ENCODE measurements at regions not wholly inside any gene's neighbourhood (a gene's known extent, or its start where the extent isn't known, plus 50 kb on each side); places are given as distances from the start of the nearest gene placed in this dataset.

DNA sequence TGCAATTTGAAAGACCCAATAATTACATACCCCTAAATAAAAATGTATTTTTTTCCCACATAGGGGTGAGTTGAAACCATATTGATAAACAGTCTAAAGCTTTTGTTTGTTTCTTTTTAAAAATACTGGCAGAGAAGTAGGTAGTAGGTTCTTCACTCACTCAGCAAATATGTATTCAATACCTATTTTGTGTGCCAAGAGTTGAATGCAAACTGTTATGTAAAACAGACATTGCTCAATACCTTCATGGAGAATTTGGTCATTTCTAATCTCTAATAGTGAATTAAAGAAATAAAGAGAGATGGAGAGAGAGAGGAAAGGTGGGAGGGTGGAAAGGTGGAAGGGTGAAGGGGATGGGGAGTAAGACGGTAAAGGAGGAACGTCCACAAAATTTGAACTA is 589.9 kb upstream of the GNPDA2 start:
- H3K4me3 ChIP-seq (replicated peaks in 1 of 3; ENCODE audit: insufficient read depth in 1 of 3, low read depth in 1 of 3, low read length in 3 of 3): no peak overlapping the region
- FAIRE-seq (no peak), DNase-seq (ENCODE audit: low read depth, low spot score) (no peak)
- H3K9me3 ChIP-seq (replicated peaks; ENCODE audit: control insufficient read depth, insufficient read depth, low read length): no peaks in the 10 kb centered on the region
- intact Hi-C loops (cut with micrococcal nuclease): no loop called here
- H3K27ac ChIP-seq (ENCODE audit: insufficient read depth, low read depth, low read length): no peak overlapping the region
- no peaks in the 10 kb centered on the region for H3K9me1 ChIP-seq (replicated peaks; ENCODE audit: control insufficient read depth, extremely low read depth, insufficient read depth, low read length)
- BruUV-seq (replicated peaks): no TSS peak
- dilution Hi-C loops (cut with MboI; ENCODE audit: extremely low pct_ligation_motif_present, low sequenced_read_pairs): no loop called here
- no peaks in the 10 kb centered on the region for H3K4me1 ChIP-seq (ENCODE audit: control insufficient read depth, extremely low read depth, insufficient read depth, low read length)
- H2AFZ ChIP-seq (ENCODE audit: low read depth, low read length): no peak overlapping the region
- ChIA-PET POLR2A (no interaction called here), CTCF (no interaction called here)
- no peaks in the 10 kb centered on the region for H3K36me3 ChIP-seq (ENCODE audit: control insufficient read depth in 2 of 2, extremely low read depth in 1 of 2, insufficient read depth in 2 of 2, low read length in 2 of 2)
- no peaks in the 10 kb centered on the region for H3K79me2 ChIP-seq (ENCODE audit: control insufficient read depth, insufficient read depth, low read length)
- no peak overlapping the region for H3K9ac ChIP-seq (replicated peaks; ENCODE audit: extremely low read depth, insufficient read depth, low read length)
- no peaks in the 10 kb centered on the region for H3K27me3 ChIP-seq (ENCODE audit: control insufficient read depth in 2 of 2, insufficient read depth in 2 of 2, low read length in 2 of 2)
- H3K4me2 ChIP-seq (ENCODE audit: insufficient read depth, low read length): no peak overlapping the region
- no peaks in the 10 kb centered on the region for H4K20me1 ChIP-seq (replicated peaks; ENCODE audit: control insufficient read depth, extremely low read depth, insufficient read depth, low read length)
- TF ChIP-seq GATA2 (IDR thresholded peaks at IDR 0.05; ENCODE audit: insufficient read depth, insufficient read length, low read depth, low read length) (no peak), MYC (IDR thresholded peaks at IDR 0.05; ENCODE audit: low read depth, low read length) (no peak), POLR2AphosphoS5 (IDR thresholded peaks at IDR 0.05; ENCODE audit: insufficient read depth, low read depth, low read length) (no peak)

DNA sequence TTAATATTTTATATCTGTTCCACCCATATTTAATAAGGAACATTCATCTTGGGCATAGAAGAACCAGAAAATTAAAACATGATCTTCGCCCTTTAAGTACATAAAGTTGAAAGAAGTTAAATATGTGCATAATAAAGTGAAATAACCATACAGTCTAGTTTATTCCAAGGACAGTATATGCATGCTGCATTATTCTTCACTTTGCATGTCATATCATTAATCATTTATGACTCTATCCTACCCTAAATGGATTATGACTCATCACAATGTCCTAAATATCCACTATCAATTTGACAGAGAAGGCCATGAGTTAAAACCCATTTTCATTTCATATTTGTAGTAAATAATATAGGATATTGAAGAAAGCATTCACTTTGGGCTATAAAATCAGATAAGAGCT is 576.5 kb upstream of the GNPDA2 start:
- TF ChIP-seq EZH2 (IDR thresholded peaks at IDR 0.05; ENCODE audit: borderline replicate concordance, low read depth, low read length, severe bottlenecking): no peak
- no peak for TF ChIP-seq JUN (IDR thresholded peaks at IDR 0.05; ENCODE audit: borderline replicate concordance, insufficient read depth, insufficient read length, low read depth)
- TF ChIP-seq, protein P1, sequence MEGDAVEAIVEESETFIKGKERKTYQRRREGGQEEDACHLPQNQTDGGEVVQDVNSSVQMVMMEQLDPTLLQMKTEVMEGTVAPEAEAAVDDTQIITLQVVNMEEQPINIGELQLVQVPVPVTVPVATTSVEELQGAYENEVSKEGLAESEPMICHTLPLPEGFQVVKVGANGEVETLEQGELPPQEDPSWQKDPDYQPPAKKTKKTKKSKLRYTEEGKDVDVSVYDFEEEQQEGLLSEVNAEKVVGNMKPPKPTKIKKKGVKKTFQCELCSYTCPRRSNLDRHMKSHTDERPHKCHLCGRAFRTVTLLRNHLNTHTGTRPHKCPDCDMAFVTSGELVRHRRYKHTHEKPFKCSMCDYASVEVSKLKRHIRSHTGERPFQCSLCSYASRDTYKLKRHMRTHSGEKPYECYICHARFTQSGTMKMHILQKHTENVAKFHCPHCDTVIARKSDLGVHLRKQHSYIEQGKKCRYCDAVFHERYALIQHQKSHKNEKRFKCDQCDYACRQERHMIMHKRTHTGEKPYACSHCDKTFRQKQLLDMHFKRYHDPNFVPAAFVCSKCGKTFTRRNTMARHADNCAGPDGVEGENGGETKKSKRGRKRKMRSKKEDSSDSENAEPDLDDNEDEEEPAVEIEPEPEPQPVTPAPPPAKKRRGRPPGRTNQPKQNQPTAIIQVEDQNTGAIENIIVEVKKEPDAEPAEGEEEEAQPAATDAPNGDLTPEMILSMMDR (IDR thresholded peaks at IDR 0.05; ENCODE audit: extremely low read depth in 1 of 2, insufficient read depth in 1 of 2, low read depth in 1 of 2, low read length in 2 of 2): no peak
- no peak for TF ChIP-seq FOS (IDR thresholded peaks at IDR 0.05; ENCODE audit: borderline replicate concordance, insufficient read depth, low read length)
- TF ChIP-seq POLR2AphosphoS5 (IDR thresholded peaks at IDR 0.05; ENCODE audit: insufficient read depth, low read depth, low read length): no peak
- TF ChIP-seq POLR2A (IDR thresholded peaks at IDR 0.05; ENCODE audit: low read depth, low read length): no peak
- TF ChIP-seq MAX (IDR thresholded peaks at IDR 0.05; ENCODE audit: insufficient read depth, insufficient read length): no peak
- TF ChIP-seq MYC (IDR thresholded peaks at IDR 0.05; ENCODE audit: low read depth, low read length): no peak
- no peak for TF ChIP-seq GATA2 (IDR thresholded peaks at IDR 0.05; ENCODE audit: insufficient read depth, insufficient read length, low read depth, low read length)
- DNase-seq (ENCODE audit: low read depth, low spot score) (no peak), FAIRE-seq (no peak)
- Histone ChIP-seq H3K9me1 (replicated peaks; ENCODE audit: control insufficient read depth, extremely low read depth, insufficient read depth, low read length) (no peaks in the 10 kb centered on the region), H3K4me1 (ENCODE audit: control insufficient read depth, extremely low read depth, insufficient read depth, low read length) (no peaks in the 10 kb centered on the region), H2AFZ (ENCODE audit: low read depth, low read length) (no peak overlapping the region), H4K20me1 (replicated peaks; ENCODE audit: control insufficient read depth, extremely low read depth, insufficient read depth, low read length) (no peaks in the 10 kb centered on the region), H3K27me3 (ENCODE audit: control insufficient read depth in 2 of 2, insufficient read depth in 2 of 2, low read length in 2 of 2) (no peaks in the 10 kb centered on the region), H3K79me2 (ENCODE audit: control insufficient read depth, insufficient read depth, low read length) (no peaks in the 10 kb centered on the region), H3K4me2 (ENCODE audit: insufficient read depth, low read length) (no peak overlapping the region), H3K9me3 (replicated peaks; ENCODE audit: control insufficient read depth, insufficient read depth, low read length) (no peaks in the 10 kb centered on the region), H3K4me3 (replicated peaks in 1 of 3; ENCODE audit: insufficient read depth in 1 of 3, low read depth in 1 of 3, low read length in 3 of 3) (no peak overlapping the region), H3K27ac (ENCODE audit: insufficient read depth, low read depth, low read length) (no peak overlapping the region), H3K36me3 (ENCODE audit: control insufficient read depth in 2 of 2, extremely low read depth in 1 of 2, insufficient read depth in 2 of 2, low read length in 2 of 2) (no peaks in the 10 kb centered on the region), H3K9ac (replicated peaks; ENCODE audit: extremely low read depth, insufficient read depth, low read length) (no peak overlapping the region)
- no TSS peak for BruUV-seq (replicated peaks)
- dilution Hi-C loops (cut with MboI; ENCODE audit: extremely low pct_ligation_motif_present, low sequenced_read_pairs) (no loop called here), intact Hi-C loops (cut with micrococcal nuclease) (no loop called here)
- CTCF ChIA-PET: no interaction called here
- POLR2A ChIA-PET: no interaction called here

All from endothelial cell of umbilical vein (primary cell).